OCI-LY3 (cell line): ENCODE measurements at regions not wholly inside any gene's neighbourhood (a gene's known extent, or its start where the extent isn't known, plus 50 kb on each side); places are given as distances from the start of the nearest gene placed in this dataset.

Experiments
- CTCF ChIP-seq: fragments of 200-600, 300-600 bp; sonication (generic); IDR thresholded peaks from 2 replicates; pipeline ENCODE4 v1.5.1; 2014; ENCODE audit warnings: antibody characterized with exemption, low read length, low read depth
- EZH2phosphoT487 ChIP-seq: fragments of 200-600 bp; shearing (Covaris generic); IDR thresholded peaks from 2 replicates; pipeline ENCODE4 v1.6.1; 2018; ENCODE audit warnings: antibody characterized with exemption, mixed run types, low read depth

- no peak for TF ChIP-seq CTCF
- TF ChIP-seq EZH2phosphoT487, result no peak
Measured at GRCh38 chr7:125572414-125572813, 642.8 kb upstream of the POT1 start.
